Skeletal muscle cell (primary cell): ENCODE measurements at regions not wholly inside any gene's neighbourhood (a gene's known extent, or its start where the extent isn't known, plus 50 kb on each side); places are given as distances from the start of the nearest gene placed in this dataset.
A peak's percentile ranks its signal among the peaks of the same experiment; 100 is the strongest.
"Not testable (repeated sequence)": the region's sequence is repeated elsewhere in the genome, so short reads cannot be mapped to it uniquely, and the experiment has no call there.

Source experiments
- DNase-seq: peaks from one replicate; pipeline ENCODE4 v3.0.0-alpha.2; 2010; ENCODE audit warnings: low read depth
- H3K4me3 ChIP-seq: 2 replicates; pipeline ENCODE4 v1.5.1; 2011; ENCODE audit warnings: low read depth, mild to moderate bottlenecking, control low read depth, low read length, moderate library complexity

GRCh38 chr5:56763711-56764466 lies 51.5 kb upstream of the MAP3K1 start:
- H3K4me3 ChIP-seq: no peak overlapping the region
- peak; percentile 11 for DNase-seq

DNA sequence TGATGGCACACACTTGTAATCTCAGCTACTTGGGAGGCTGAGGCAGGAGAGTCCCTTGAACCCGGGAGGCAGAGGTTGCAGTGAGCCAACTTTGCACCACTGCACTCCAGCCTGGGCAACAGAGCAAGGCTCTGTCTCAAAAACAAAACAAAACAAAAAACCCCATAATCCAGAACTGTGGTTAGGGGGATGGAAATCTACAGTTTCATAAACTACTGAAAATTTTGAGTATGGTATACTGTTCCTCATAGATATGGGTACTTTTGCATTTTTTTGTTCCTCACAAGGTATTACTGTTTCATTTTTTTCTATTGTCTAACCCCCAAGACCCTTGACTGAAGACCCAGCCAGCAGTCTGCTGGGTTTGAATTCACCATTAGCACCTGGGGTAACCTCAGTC lies 52.2 kb upstream of the MAP3K1 start:
- DNase-seq: no peak
- no peak overlapping the region for H3K4me3 ChIP-seq

DNA sequence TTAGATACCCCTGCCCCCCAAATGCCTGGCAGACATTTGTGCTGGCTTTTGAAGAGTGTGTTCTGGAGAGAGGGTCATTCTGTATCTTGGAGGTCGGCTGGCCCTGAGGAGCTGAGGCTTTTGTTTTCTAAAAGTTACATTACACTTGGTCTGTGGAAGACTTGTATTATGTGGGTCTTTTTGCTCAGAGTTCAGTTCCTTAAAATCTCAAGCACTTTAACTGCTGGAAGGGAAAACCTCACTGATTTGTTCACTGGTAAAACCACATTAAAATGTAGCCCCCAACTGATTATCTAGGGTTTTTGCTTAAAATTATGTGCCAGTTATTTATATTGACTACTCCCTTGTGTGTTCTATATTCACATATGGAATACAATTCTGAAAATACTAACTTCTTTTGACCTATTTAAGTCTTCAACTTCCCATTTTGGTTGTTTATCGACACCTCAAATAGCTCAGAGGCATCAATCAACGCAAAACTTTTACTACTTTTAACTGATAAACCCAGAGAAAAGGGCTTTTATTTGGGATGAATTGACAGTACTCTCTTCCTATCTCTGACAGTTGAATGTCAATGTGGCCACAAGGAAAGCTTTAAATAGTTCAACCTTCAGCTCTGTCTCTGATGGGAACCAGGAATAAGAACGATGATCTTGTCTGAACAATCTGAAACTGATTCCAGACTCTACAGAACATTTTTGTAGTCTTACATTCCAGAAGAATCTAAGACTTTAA lies 54.0 kb upstream of the MAP3K1 start:
- no peak overlapping the region for H3K4me3 ChIP-seq
- DNase-seq: no peak

DNA sequence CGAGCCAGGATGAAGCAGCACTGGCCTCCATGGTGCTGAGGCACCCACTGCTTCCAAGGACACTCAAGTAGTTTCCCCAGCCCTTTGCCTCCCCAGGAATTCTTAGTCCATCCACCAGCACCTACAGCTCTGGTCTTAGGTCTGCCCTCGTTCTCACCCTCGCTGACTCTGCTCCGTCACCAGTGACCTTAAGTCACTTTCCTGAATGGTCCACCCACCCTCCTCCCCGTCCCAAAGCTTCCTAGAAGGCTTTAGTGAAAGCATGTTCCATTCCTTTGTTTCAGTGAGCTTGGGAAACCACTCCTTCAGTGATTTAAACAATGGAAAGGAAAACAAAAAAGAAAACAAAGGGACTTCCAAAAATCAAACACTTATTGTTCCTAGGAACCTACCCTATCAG lies 54.6 kb upstream of the MAP3K1 start:
- no peak overlapping the region for H3K4me3 ChIP-seq
- DNase-seq: no peak

GRCh38 chr5:56759521-56760216 lies 55.7 kb upstream of the MAP3K1 start:
- DNase-seq: no peak
- no peak overlapping the region for H3K4me3 ChIP-seq

GRCh38 chr5:56757077-56757476 lies 58.3 kb upstream of the MAP3K1 start:
- H3K4me3 ChIP-seq: no peak overlapping the region
- DNase-seq: no peak

DNA sequence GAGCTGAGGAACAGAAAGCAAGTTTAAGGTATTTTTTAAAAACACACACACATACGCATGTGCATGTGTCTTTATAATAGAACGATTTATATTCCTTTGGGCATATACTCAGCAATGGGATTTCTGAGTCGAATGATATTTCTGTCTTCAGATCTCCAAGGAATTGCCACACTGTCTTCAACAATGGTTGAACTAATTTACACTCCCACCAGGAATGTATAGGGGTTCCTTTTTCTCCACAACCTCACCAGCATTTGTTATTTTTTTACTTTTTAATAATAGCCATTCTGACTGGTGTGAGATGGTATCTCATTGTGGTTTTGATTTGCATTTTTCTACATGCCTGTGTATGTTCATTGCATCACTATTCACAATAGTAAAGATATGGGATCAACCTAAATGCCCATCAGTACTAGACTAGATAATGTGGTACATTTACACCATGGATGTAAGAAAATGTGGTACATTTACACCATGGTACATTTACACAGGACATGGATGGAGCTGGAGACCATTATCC lies 60.3 kb upstream of the MAP3K1 start:
- DNase-seq: no peak

GRCh38 chr5:56753588-56753987 lies 61.8 kb upstream of the MAP3K1 start:
- DNase-seq: not testable (repeated sequence)

More for the DNA sequence above, 60.3 kb upstream of the MAP3K1 start:
- no peak overlapping the region for H3K4me3 ChIP-seq

DNA sequence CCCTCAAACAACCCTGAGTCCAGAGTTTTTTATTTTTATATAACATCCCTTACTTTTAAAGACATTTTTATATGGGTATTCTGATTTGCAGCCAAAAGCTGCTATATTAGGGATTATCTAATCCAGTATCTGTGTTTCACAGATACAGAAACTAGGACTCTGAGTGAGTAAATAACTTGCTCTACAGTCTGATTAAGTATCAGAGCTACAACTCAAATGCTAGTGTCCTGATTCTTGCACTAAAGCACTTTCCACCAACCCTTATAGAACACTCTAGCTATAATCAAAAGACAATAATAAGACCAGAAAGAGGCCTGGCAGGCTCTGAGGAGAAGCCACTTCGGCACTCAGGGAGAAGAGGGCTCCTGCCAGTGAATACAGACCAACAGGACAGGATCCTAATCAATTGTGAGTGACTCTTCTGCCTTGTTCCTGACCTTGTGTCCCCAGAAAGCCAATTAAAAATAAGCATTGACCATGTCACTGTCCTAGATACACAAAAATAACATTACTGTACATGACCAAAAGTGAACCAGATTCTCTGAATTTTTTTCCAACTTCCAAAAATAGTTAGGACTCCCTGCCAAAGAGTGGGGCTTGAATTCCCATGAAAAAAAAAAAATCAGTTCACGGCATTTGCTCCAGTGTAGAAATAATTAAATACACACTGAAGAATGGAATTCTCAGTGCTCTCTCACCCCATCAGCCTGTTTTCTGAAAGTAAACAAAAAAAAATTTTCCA lies 63.6 kb upstream of the MAP3K1 start:
- DNase-seq: no peak
- no peak overlapping the region for H3K4me3 ChIP-seq

More at GRCh38 chr5:56753588-56753987, 61.8 kb upstream of the MAP3K1 start:
- H3K4me3 ChIP-seq: not testable (repeated sequence)

GRCh38 chr5:56749842-56750241 lies 65.5 kb upstream of the MAP3K1 start:
- H3K4me3 ChIP-seq: no peak overlapping the region
- no peak for DNase-seq

- H3K4me3 ChIP-seq: no peak overlapping the region
- no peak for DNase-seq
Observed at GRCh38 chr5:56746553-56747339, 68.6 kb upstream of the MAP3K1 start.

DNA sequence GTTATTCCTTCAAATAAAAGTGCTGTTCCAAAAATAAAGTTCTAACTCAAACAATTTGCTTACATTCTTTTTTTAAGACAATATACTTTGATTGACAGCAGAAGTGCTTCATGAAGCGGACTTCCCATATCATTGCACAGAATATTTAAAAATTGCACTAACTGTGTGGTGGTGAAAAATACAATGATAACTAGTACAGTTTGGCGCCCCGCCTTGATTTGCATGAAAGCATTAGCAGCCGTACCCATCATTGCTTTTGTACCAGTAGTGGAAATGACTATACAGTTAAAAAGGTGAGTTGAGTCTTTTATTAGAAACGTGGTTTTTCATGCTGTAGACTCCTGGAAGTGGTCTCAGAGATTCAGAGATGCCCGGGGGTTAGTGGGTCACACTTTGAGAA lies 69.5 kb upstream of the MAP3K1 start:
- no peak overlapping the region for H3K4me3 ChIP-seq
- DNase-seq: no peak

DNA sequence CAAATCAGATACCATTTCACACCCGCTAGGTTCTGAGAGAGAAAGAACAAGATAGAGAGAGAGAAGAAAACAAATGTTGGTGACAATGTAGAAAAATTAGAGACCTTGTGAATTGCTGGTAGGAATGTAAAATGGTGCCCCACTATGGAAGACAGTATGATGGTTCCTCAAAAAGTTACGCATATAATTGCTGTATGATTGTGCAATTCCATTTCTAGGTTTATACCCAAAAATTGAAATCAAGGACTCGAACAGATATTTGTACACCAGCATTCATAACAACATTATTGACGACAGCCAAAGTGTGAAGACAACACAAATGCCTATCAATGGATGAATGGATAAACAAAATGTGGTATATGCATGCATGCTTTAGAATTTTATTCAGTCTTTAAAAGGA lies 74.5 kb upstream of the MAP3K1 start:
- no peak overlapping the region for H3K4me3 ChIP-seq
- DNase-seq: no peak

GRCh38 chr5:56739990-56740389 lies 75.4 kb upstream of the MAP3K1 start:
- DNase-seq: no peak
- H3K4me3 ChIP-seq: no peak overlapping the region

DNA sequence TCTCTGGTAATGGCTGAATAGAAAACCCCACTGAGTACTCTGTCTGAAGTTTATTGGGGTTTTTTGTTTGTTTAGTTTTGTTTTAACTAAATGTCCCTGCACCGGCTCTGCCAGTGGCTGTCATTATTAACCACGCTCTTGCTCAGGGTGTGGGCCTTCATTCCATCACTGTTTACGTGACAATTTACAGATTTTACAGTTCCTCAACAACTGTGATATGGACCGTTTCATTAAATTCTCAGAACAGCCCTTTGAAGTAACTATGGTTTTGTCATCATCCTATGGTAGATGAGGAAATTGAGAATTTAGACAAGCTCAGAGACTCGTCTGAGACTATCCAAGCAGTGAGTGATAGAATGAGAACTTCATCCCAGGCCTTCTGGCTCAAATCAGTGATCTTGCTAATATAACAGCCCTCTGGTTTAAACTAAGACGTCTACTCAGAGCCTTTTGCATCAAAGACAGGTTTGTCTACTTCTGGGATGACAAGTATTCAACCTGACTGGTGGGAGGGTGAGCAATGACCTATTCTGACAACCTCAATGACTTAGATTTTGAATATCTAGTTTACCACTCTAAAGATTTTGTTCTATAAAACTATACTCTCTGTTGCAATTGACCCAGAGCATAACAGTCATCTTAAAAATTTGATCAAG lies 77.3 kb upstream of the MAP3K1 start:
- no peak overlapping the region for H3K4me3 ChIP-seq
- no peak for DNase-seq

DNA sequence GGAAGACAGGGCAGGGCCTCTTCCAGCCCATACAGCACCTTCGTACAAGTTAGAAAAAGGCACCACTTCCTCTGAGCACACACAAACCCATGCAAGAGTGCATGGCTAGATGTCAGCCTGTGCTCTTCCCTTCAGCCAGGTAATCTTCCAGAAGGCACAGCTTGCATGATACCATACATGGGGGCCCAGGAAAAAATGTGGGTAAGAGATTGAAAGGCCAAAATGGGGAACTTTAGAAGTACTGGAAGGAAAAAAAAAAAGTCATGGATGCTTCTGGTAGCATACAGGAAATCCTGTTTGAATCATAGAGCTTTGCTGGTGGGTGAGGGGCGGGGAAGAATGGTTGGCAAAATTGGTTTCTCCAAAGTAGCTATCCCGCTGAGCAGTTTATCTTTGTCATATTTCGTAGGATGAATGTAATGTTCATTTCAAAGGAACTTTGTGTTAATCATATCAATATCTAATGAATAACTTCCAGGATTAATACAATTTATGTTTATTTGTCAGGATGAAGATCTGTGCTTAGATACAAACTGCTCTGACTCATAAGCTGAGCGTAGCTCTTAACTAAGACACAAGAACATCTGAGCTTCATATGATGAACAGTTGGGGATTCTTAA lies 78.2 kb upstream of the MAP3K1 start:
- peak; percentile 2 for DNase-seq
- no peak overlapping the region for H3K4me3 ChIP-seq

- no peak for DNase-seq
- no peak overlapping the region for H3K4me3 ChIP-seq
Observed at GRCh38 chr5:56735849-56736641, 79.3 kb upstream of the MAP3K1 start.
